Endothelial cell (in vitro differentiated cells): ENCODE measurements at regions not wholly inside any gene's neighbourhood (a gene's known extent, or its start where the extent isn't known, plus 50 kb on each side); places are given as distances from the start of the nearest gene placed in this dataset.
"Not testable (repeated sequence)": the region's sequence is repeated elsewhere in the genome, so short reads cannot be mapped to it uniquely, and the experiment has no call there.

Source experiments
- DNase-seq: peaks from one replicate; pipeline ENCODE4 v3.0.0; 2021; ENCODE audit warnings: low spot score
- H3K27ac Mint-ChIP-seq: one replicate; pipeline ENCODE4 v1.8.0; 2021; ENCODE audit warnings: mixed read lengths, inconsistent platforms; ENCODE audit not compliant: unreplicated experiment
- H3K27me3 Mint-ChIP-seq: one replicate; pipeline ENCODE4 v1.8.0; 2021; ENCODE audit warnings: mild to moderate bottlenecking, moderate library complexity, mixed read lengths, inconsistent platforms; ENCODE audit not compliant: unreplicated experiment
- H3K36me3 Mint-ChIP-seq: one replicate; pipeline ENCODE4 v1.8.0; 2021; ENCODE audit warnings: mild to moderate bottlenecking, low read depth, mixed read lengths, inconsistent platforms; ENCODE audit not compliant: unreplicated experiment
- H3K4me1 Mint-ChIP-seq: one replicate; pipeline ENCODE4 v1.8.0; 2021; ENCODE audit warnings: mild to moderate bottlenecking, mixed read lengths, inconsistent platforms; ENCODE audit not compliant: unreplicated experiment
- H3K4me3 Mint-ChIP-seq: one replicate; pipeline ENCODE4 v1.8.0; 2021; ENCODE audit warnings: mild to moderate bottlenecking, mixed read lengths, inconsistent platforms; ENCODE audit not compliant: unreplicated experiment
- H3K9me3 Mint-ChIP-seq: one replicate; pipeline ENCODE4 v1.8.0; 2021; ENCODE audit warnings: mixed read lengths, inconsistent platforms; ENCODE audit not compliant: unreplicated experiment
- CTCF ChIP-seq: fragments of 200-600 bp; sonication (generic); IDR thresholded peaks from one replicate; pipeline ENCODE4 v1.5.0; 2021; ENCODE audit warnings: antibody characterized with exemption; ENCODE audit not compliant: unreplicated experiment

- DNase-seq = no peak
- Mint-ChIP-seq H3K4me3 (no peak overlapping the region), H3K27me3 (peaks cover 2% of the 10 kb centered on the region), H3K27ac (no peak overlapping the region), H3K4me1 (no peaks in the 10 kb centered on the region), H3K36me3 (peaks cover 3% of the 10 kb centered on the region), H3K9me3 (no peaks in the 10 kb centered on the region)
- no peak for TF ChIP-seq CTCF
These were observed 132.5 kb upstream of the NCOR2 start for GRCh38 chr12:124699909-124700308.

DNA sequence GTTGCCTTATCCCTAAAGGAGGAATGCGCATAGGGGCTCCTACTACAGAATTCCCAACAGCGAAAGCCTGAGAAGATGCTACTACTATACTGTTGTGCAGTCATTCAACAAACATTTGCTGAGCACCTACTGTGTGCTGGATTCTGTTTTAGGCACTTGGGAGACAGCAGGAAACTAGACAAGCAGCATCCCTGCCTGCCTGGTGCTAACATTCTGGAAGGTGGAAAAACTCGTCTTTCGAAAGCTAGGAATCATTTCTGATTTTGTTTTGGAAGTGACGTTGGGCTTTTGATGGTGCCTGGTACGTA, 131.5 kb upstream of the NCOR2 start:
- no peak for TF ChIP-seq CTCF
- Mint-ChIP-seq H3K4me3 (no peak overlapping the region), H3K4me1 (no peaks in the 10 kb centered on the region), H3K27ac (no peak overlapping the region), H3K36me3 (peaks cover 3% of the 10 kb centered on the region), H3K9me3 (no peaks in the 10 kb centered on the region), H3K27me3 (peaks cover 2% of the 10 kb centered on the region)
- DNase-seq = no peak

- peaks cover 2% of the 10 kb centered on the region for H3K27me3 Mint-ChIP-seq
- H3K36me3 Mint-ChIP-seq = peaks cover 3% of the 10 kb centered on the region
These were observed 131.0 kb upstream of the NCOR2 start for GRCh38 chr12:124698211-124698997.

GRCh38 chr12:124697722-124698121, 130.3 kb upstream of the NCOR2 start:
- not testable (repeated sequence) for H3K4me1 Mint-ChIP-seq, H3K36me3 Mint-ChIP-seq, H3K27me3 Mint-ChIP-seq, H3K27ac Mint-ChIP-seq, H3K4me3 Mint-ChIP-seq, DNase-seq, H3K9me3 Mint-ChIP-seq

More at GRCh38 chr12:124698211-124698997, 131.0 kb upstream of the NCOR2 start:
- no peaks in the 10 kb centered on the region for H3K9me3 Mint-ChIP-seq
- H3K4me1 Mint-ChIP-seq = no peaks in the 10 kb centered on the region
- no peak for DNase-seq
- H3K27ac Mint-ChIP-seq = no peak overlapping the region
- TF ChIP-seq CTCF = no peak
- no peak overlapping the region for H3K4me3 Mint-ChIP-seq

- Mint-ChIP-seq H3K4me3 (no peak overlapping the region), H3K4me1 (no peaks in the 10 kb centered on the region), H3K9me3 (no peaks in the 10 kb centered on the region), H3K27ac (no peak overlapping the region), H3K27me3 (peaks cover 2% of the 10 kb centered on the region), H3K36me3 (no peaks in the 10 kb centered on the region)
- no peak for TF ChIP-seq CTCF
- no peak for DNase-seq
These were observed 129.5 kb upstream of the NCOR2 start for GRCh38 chr12:124696693-124697476.
